Heart right ventricle (tissue), 16 donors: ENCODE measurements at regions not wholly inside any gene's neighbourhood (a gene's known extent, or its start where the extent isn't known, plus 50 kb on each side); places are given as distances from the start of the nearest gene placed in this dataset.

Source experiments
- ATAC-seq, 8 donors: fragments of 200-7000 bp; cut with Tn5 transposase; one replicate each; pipeline ENCODE4 v1.9.1; 2020; ENCODE audit warnings: mild to moderate bottlenecking in 8 of 8, moderate library complexity in 8 of 8, moderate number of reproducible peaks in 1 of 8
- DNase-seq, 2 donors: peaks; one replicate each; pipeline ENCODE4 v3.0.0-alpha.2; 2020
- H3K27ac ChIP-seq, 10 donors: fragments of 200-600 bp; sonication (generic) in 2 of 10; one replicate each; pipeline versions ENCODE4 v1.5.0 to v1.8.0; 2020 to 2022; ENCODE audit warnings: mild to moderate bottlenecking in 3 of 10
- H3K27me3 ChIP-seq, 7 donors: fragments of 200-600 bp; one replicate each; pipeline ENCODE4 v1.8.0; 2021 to 2022; ENCODE audit warnings: mild to moderate bottlenecking in 2 of 7
- H3K36me3 ChIP-seq, 9 donors: fragments of 200-600 bp; sonication (generic) in 1 of 9; one replicate each; pipeline versions ENCODE4 v1.5.0 to v1.8.0; 2020 to 2022; ENCODE audit warnings: mild to moderate bottlenecking in 2 of 9
- H3K4me1 ChIP-seq, 9 donors: fragments of 200-600 bp; sonication (generic) in 1 of 9; one replicate each; pipeline versions ENCODE4 v1.5.0 to v1.8.0; 2020 to 2022; ENCODE audit warnings: mild to moderate bottlenecking in 4 of 9
- H3K4me3 ChIP-seq, 10 donors: fragments of 200-600 bp; sonication (generic) in 2 of 10; one replicate each; pipeline versions ENCODE4 v1.5.0 to v1.8.0; 2020 to 2022; ENCODE audit warnings: mild to moderate bottlenecking in 7 of 10, moderate library complexity in 2 of 10
- H3K9me3 ChIP-seq, 11 donors: fragments of 200-600 bp in 10 of 11; sonication (generic) in 2 of 11; one replicate each; pipeline versions ENCODE4 v1.5.0 to v1.8.0; 2013 to 2022; ENCODE audit warnings: mild to moderate bottlenecking in 2 of 11, control low read depth in 1 of 11, moderate library complexity in 1 of 11
- WGBS, 2 donors: extraction: QIAGEN DNeasy Blood & Tissue Kit; methylation state at CpG; one replicate each; pipeline ENCODE4 v1.1.7; 2013; ENCODE audit warnings: inconsistent platforms in 1 of 2; 5-methylcytosine and 5-hydroxymethylcytosine counted together
- intact Hi-C, 10 donors: fragments of 100-400 bp; cut with DNase I; formaldehyde crosslinking; loops; one replicate each; pipeline versions ENCODE4 v1.11.1 to v1.14.2; 2022
- TF ChIP-seq, protein P1 (sequence below), 9 donors: fragments of 200-600 bp; sonication (generic) in 2 of 9; IDR thresholded peaks; one replicate each; pipeline versions ENCODE4 v1.5.0 to v1.8.0; 2021 to 2022; ENCODE audit warnings: antibody characterized with exemption in 9 of 9, mild to moderate bottlenecking in 5 of 9, moderate library complexity in 1 of 9
- donor health status: Arrhythmogenic right ventricular cardiomyopathy.
- donor health status: ischemic (EF 13 %, LVEDD 7.1; RV severe dilation, severe dysfunction).
- donor health status: healthy with polysubstance abuse.
- donor health status: DM: no; HTN: yes; CAD: no.
- donor health status: DM: no; HTN: no; CAD: no.
- donor health status: ischemic (EF 25% LVEDD 6.9; RV normal size, moderate dysfunction).
- donor health status: ischemic (EF 25% LVEDD 5.7; RV mildly dilated, moderate dysfunction).
- donor health status: healthy.
- donor health status: DM: yes; HTN: yes; CAD: no.
- donor health status: Ischemic cardiomyopathy.
- donor health status: ischemic (EF 35%, LVEDD 5.7; RV mildly dilated, moderate dysfunction).
- donor health status: nonischemic (EF 11% LVEDD 7.7; RV severe dilation, severe dysfunction).
- donor health status: DM: yes; HTN: yes; CAD: no.
- donor health status: PGD.
- donor health status: ischemic (EF 29% LVEDD 5.4; RV normal size, mild dysfunction).
- donor health status: nonischemic (EF 23%, LVEDD 6.1; RV moderate dilation, normal function).

DNA sequence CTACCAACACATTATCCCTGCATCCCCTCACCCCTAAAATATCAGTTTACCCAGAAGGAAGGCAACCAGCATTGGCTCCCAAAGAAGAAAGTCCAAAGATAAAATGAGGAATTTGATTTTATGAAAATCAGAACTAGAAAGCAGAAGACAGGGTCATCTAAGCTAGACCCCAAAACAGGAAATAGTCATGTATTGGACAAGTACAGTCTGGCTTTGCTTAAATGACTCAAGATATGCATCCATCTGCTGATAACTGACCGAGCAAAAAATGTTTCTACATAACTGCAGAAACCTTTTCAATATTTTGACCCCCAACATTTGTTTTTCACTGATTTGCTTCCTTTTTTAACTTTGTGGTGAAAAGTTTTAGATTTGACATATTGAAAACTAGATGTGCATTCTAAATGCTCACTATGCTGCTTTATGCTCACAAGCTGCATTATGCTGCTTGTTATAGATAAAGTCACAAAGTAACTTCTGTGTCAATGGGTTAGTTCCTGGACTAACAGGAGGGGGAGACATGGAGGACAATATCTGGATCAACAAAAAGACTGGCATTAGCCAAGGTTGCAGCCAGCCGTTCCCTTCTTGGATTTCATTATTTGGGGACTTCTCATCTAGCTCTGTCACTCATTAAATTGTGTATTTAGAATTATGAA is 227.0 kb downstream of the INHBA start:
- WGBS, 2 donors, result 55 to 57% methylated on average over 2 of the region's 2 CpGs
- H3K9me3 ChIP-seq, result peaks cover 0 to 11% (median 0%) of the 10 kb centered on the region in 11 donors
- intact Hi-C loops, result no loop called here
- TF ChIP-seq, protein P1, sequence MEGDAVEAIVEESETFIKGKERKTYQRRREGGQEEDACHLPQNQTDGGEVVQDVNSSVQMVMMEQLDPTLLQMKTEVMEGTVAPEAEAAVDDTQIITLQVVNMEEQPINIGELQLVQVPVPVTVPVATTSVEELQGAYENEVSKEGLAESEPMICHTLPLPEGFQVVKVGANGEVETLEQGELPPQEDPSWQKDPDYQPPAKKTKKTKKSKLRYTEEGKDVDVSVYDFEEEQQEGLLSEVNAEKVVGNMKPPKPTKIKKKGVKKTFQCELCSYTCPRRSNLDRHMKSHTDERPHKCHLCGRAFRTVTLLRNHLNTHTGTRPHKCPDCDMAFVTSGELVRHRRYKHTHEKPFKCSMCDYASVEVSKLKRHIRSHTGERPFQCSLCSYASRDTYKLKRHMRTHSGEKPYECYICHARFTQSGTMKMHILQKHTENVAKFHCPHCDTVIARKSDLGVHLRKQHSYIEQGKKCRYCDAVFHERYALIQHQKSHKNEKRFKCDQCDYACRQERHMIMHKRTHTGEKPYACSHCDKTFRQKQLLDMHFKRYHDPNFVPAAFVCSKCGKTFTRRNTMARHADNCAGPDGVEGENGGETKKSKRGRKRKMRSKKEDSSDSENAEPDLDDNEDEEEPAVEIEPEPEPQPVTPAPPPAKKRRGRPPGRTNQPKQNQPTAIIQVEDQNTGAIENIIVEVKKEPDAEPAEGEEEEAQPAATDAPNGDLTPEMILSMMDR (IDR thresholded peaks at IDR 0.05), result no peak
- ATAC-seq (no peak), DNase-seq (no peak)
- peaks cover 0 to 19% (median 0%) of the 10 kb centered on the region in 9 donors for H3K4me1 ChIP-seq
- H3K27ac ChIP-seq, result no peak overlapping the region
- H3K27me3 ChIP-seq, result no peaks in the 10 kb centered on the region
- H3K36me3 ChIP-seq, result no peaks in the 10 kb centered on the region
- no peak overlapping the region for H3K4me3 ChIP-seq

DNA sequence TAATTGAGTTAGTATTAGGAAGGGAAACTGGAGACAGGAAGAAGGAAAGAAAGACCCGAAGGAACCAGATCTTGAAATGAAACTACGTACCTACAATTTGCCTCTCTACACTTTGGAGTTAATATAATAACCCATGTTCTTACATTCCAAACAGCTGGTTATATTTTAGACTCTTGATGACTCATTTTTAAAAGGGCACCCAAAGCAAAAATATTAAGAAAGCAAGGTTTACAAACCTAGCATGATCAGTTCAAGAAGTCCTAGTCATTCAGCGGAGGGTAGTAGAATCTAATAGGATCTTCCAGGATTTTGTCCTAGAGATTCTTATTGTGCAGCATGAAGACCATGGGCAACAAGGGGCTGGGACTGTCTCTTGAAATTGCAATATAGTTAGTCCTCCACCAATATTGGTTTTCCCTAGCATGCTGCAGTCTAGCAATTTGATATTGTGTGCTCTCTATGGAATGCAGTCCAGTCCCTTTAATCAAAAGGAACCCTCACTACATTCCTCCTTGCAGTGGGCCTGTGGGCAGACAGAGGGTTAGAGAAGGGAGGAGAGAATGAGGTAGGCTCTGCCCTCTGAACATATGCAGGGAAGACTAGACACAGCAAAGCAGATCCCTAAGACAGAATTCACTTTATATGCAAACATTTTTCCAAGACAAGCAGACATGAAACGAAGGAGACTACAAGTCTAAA is 230.3 kb downstream of the INHBA start:
- DNase-seq (no peak), ATAC-seq (no peak)
- Histone ChIP-seq H3K27me3 (no peaks in the 10 kb centered on the region), H3K27ac (no peak overlapping the region), H3K4me3 (no peak overlapping the region), H3K4me1 (peaks cover 0 to 11% (median 0%) of the 10 kb centered on the region in 9 donors), H3K9me3 (no peaks in the 10 kb centered on the region), H3K36me3 (no peaks in the 10 kb centered on the region)
- intact Hi-C loops, result no loop called here
- TF ChIP-seq, protein P1 (IDR thresholded peaks at IDR 0.05), result no peak
- 80 to 89% methylated on average over 4 of the region's 4 CpGs for WGBS, 2 donors

DNA sequence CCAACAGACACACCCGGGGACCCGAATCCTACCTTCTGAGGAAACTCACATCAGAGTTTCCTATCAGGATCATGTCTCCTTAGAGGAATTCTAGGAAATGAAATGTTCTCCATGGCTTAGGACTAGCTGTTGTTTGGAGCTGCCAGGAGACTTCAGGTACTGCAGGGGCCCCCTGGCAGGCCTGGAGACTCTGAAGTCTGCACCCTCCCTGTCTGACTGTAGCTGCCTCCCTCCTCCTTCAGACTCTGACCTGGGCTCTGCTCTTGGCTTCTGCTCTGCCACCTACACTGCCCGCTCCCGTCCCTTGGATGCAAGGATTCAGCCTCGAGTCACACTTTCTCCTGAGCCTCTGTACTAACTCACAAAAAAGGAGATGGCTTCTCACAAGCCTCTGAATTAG is 232.8 kb downstream of the INHBA start:
- no peaks in the 10 kb centered on the region for H3K36me3 ChIP-seq
- H3K27ac ChIP-seq, result no peak overlapping the region
- H3K4me3 ChIP-seq, result no peak overlapping the region
- ATAC-seq, result no peak
- no peaks in the 10 kb centered on the region for H3K9me3 ChIP-seq
- DNase-seq, result no peak
- WGBS, 2 donors, result 86 to 91% methylated on average over 5 of the region's 5 CpGs
- peaks cover 0 to 8% (median 0%) of the 10 kb centered on the region in 9 donors for H3K4me1 ChIP-seq
- TF ChIP-seq, protein P1 (IDR thresholded peaks at IDR 0.05), result no peak
- no peaks in the 10 kb centered on the region for H3K27me3 ChIP-seq
- intact Hi-C loops, result no loop called here

DNA sequence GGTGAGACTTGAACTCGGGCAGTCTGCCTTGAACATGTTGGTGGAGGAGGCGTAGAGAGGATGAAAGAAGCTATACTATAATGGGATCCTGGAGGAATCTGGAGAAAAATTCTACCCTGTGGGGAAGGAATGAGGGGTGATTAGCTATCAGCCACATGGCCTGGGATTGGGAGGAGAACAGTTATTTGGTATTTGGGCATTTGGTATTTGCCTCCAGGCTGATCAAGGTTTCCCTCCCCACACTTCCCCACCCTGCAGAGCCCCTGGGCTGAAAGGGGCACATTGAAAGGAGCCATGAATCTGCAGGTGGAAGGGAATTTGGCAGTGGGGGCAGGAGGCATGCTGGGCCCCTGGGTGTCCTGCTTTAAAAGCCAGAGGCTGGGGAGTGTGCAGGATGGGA is 235.3 kb downstream of the INHBA start:
- intact Hi-C loops, result no loop called here
- TF ChIP-seq, protein P1 (IDR thresholded peaks at IDR 0.05), result no peak
- 95 to 96% methylated on average over 2 of the region's 2 CpGs for WGBS, 2 donors

More for the DNA sequence above, 235.3 kb downstream of the INHBA start:
- no peaks in the 10 kb centered on the region for H3K9me3 ChIP-seq
- ATAC-seq, result no peak
- H3K27ac ChIP-seq, result no peak overlapping the region
- no peaks in the 10 kb centered on the region for H3K27me3 ChIP-seq
- H3K4me3 ChIP-seq, result no peak overlapping the region
- DNase-seq, result no peak
- H3K4me1 ChIP-seq, result peaks cover 0 to 7% (median 0%) of the 10 kb centered on the region in 9 donors
- no peaks in the 10 kb centered on the region for H3K36me3 ChIP-seq
